Right atrium auricular region (tissue), 2 donors: ENCODE measurements at regions not wholly inside any gene's neighbourhood (a gene's known extent, or its start where the extent isn't known, plus 50 kb on each side); places are given as distances from the start of the nearest gene placed in this dataset.
"Not testable (repeated sequence)": the region's sequence is repeated elsewhere in the genome, so short reads cannot be mapped to it uniquely, and the experiment has no call there.

Source experiments
- DNase-seq: peaks from one replicate; pipeline ENCODE4 v3.0.0-alpha.2; 2019; ENCODE audit warnings: low spot score
- H3K27ac ChIP-seq, 2 donors: fragments of 200-600 bp; sonication (generic); 1 replicate in 1 of 2; 2 replicates in 1 of 2; pipeline ENCODE4 v1.5.1; 2016 to 2019
- H3K27me3 ChIP-seq, 2 donors: fragments of 200-600 bp; sonication (generic); one replicate each; pipeline versions ENCODE4 v1.5.1 to v1.6.0; 2017 to 2019
- H3K36me3 ChIP-seq: fragments of 200-600 bp; sonication (generic); one replicate; pipeline ENCODE4 v1.5.1; 2016
- H3K4me1 ChIP-seq, 2 donors: fragments of 200-600 bp; sonication (generic); one replicate each; pipeline versions ENCODE4 v1.5.1 to v1.6.0; 2017 to 2019
- H3K4me3 ChIP-seq, 2 donors: fragments of 200-600 bp; sonication (generic); 1 replicate in 1 of 2; 2 replicates in 1 of 2; pipeline ENCODE4 v1.5.1; 2017 to 2019; ENCODE audit warnings: mild to moderate bottlenecking in 1 of 2, moderate library complexity in 1 of 2
- H3K9me3 ChIP-seq, 2 donors: fragments of 200-600 bp; sonication (generic); one replicate each; pipeline ENCODE4 v1.5.1; 2019
- TF ChIP-seq, protein P1 (sequence below), 2 donors: fragments of 200-600 bp; sonication (generic); IDR thresholded peaks; one replicate each; pipeline ENCODE4 v1.5.1; 2019; ENCODE audit warnings: antibody characterized with exemption in 2 of 2

- Histone ChIP-seq H3K27me3 (no peaks in the 10 kb centered on the region), H3K36me3 (no peaks in the 10 kb centered on the region), H3K4me3 (no peak overlapping the region), H3K9me3 (no peaks in the 10 kb centered on the region), H3K27ac (no peak overlapping the region), H3K4me1 (no peaks in the 10 kb centered on the region)
- TF ChIP-seq, protein P1, sequence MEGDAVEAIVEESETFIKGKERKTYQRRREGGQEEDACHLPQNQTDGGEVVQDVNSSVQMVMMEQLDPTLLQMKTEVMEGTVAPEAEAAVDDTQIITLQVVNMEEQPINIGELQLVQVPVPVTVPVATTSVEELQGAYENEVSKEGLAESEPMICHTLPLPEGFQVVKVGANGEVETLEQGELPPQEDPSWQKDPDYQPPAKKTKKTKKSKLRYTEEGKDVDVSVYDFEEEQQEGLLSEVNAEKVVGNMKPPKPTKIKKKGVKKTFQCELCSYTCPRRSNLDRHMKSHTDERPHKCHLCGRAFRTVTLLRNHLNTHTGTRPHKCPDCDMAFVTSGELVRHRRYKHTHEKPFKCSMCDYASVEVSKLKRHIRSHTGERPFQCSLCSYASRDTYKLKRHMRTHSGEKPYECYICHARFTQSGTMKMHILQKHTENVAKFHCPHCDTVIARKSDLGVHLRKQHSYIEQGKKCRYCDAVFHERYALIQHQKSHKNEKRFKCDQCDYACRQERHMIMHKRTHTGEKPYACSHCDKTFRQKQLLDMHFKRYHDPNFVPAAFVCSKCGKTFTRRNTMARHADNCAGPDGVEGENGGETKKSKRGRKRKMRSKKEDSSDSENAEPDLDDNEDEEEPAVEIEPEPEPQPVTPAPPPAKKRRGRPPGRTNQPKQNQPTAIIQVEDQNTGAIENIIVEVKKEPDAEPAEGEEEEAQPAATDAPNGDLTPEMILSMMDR (IDR thresholded peaks at IDR 0.05): no peak
- DNase-seq: no peak
Measured at GRCh38 chr5:155665361-155665760, 651.8 kb downstream of the KIF4B start.

- H3K27me3 ChIP-seq, H3K4me3 ChIP-seq, H3K36me3 ChIP-seq, H3K27ac ChIP-seq, H3K4me1 ChIP-seq, DNase-seq: not testable (repeated sequence)
- peaks cover 0 to 20% of the 10 kb centered on the region in 2 donors for H3K9me3 ChIP-seq
Measured at GRCh38 chr5:155672001-155672400, 655.0 kb upstream of the SGCD start.

- Histone ChIP-seq H3K4me1 (no peaks in the 10 kb centered on the region), H3K27ac (no peak overlapping the region), H3K27me3 (no peaks in the 10 kb centered on the region), H3K9me3 (peaks cover 0 to 20% of the 10 kb centered on the region in 2 donors), H3K36me3 (no peaks in the 10 kb centered on the region), H3K4me3 (no peak overlapping the region)
- no peak for DNase-seq
- TF ChIP-seq, protein P1 (IDR thresholded peaks at IDR 0.05): no peak
Measured at GRCh38 chr5:155676967-155677366, 650.0 kb upstream of the SGCD start.

GRCh38 chr5:155678371-155678770 is 648.6 kb upstream of the SGCD start:
- no peak overlapping the region for H3K4me3 ChIP-seq
- peaks cover 0 to 20% of the 10 kb centered on the region in 2 donors for H3K9me3 ChIP-seq
- no peaks in the 10 kb centered on the region for H3K36me3 ChIP-seq
- TF ChIP-seq, protein P1 (IDR thresholded peaks at IDR 0.05): no peak
- no peak overlapping the region for H3K27ac ChIP-seq
- no peaks in the 10 kb centered on the region for H3K27me3 ChIP-seq
- no peak for DNase-seq
- no peaks in the 10 kb centered on the region for H3K4me1 ChIP-seq

DNA sequence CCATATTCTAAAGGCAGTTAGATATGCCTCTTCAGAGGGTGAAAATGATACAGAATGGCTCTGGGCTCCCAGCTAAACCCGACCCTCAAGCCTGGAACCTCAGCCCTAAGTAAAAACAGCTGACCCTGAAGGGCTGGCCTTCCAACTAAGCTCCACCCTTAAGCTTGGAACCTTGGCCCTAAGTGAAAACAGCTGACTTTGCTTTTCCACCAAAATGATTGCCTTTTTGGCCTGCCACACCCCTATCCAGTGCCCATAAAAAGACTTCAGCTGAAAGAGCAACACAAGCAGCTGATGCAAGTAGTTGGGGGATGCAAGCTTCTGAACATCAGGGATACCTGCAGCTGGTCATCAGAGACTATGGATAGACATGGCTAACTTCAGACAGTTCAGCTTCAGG is 647.4 kb upstream of the SGCD start:
- TF ChIP-seq, protein P1 (IDR thresholded peaks at IDR 0.05): no peak
- Histone ChIP-seq H3K9me3 (peaks cover 0 to 20% of the 10 kb centered on the region in 2 donors), H3K4me3 (no peak overlapping the region), H3K27me3 (no peaks in the 10 kb centered on the region), H3K4me1 (no peaks in the 10 kb centered on the region), H3K27ac (no peak overlapping the region), H3K36me3 (no peaks in the 10 kb centered on the region)
- no peak for DNase-seq

DNA sequence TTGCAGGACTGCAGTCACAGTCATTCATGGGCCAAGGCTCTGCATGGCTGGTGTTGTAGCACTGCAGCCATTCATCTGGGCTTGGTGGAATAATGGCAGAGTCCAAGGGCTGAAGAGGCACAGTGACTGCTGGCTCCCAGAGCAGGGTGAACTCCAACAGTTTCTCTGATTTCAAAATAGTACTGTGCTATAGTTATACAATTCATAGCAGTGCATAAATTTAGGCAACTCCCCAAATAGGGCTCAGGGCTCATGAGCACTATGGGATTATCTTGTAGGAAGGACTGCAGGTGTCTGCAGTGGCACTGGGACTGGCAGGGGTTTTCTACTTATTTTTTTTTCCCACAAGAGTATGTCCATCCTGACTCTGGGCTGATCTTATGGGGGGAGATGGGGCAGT is 642.5 kb upstream of the SGCD start:
- H3K27ac ChIP-seq: no peak overlapping the region
- H3K4me3 ChIP-seq: no peak overlapping the region
- DNase-seq: no peak
- no peaks in the 10 kb centered on the region for H3K36me3 ChIP-seq
- TF ChIP-seq, protein P1 (IDR thresholded peaks at IDR 0.05): no peak
- no peaks in the 10 kb centered on the region for H3K27me3 ChIP-seq
- H3K9me3 ChIP-seq: no peaks in the 10 kb centered on the region
- no peaks in the 10 kb centered on the region for H3K4me1 ChIP-seq
